ENCODE measurements at regions not wholly inside any gene's neighbourhood (a gene's known extent, or its start where the extent isn't known, plus 50 kb on each side); places are given as distances from the start of the nearest gene placed in this dataset.

- TF ChIP-seq CTCF (IDR thresholded peaks at IDR 0.05; ENCODE audit: low read length, missing control alignments) = no peak
- DNase-seq (ENCODE audit: low read depth) = no peak
- H3K4me3 ChIP-seq (replicated peaks; ENCODE audit: low read depth, low read length) = no peak overlapping the region
These were observed 215.5 kb downstream of the TRIB2 start for GRCh38 chr2:12932192-12932591.

- TF ChIP-seq CTCF (IDR thresholded peaks at IDR 0.05; ENCODE audit: low read length, missing control alignments) = no peak
- no peak overlapping the region for H3K4me3 ChIP-seq (replicated peaks; ENCODE audit: low read depth, low read length)
- no peak for DNase-seq (ENCODE audit: low read depth)
These were observed 217.5 kb downstream of the TRIB2 start for GRCh38 chr2:12934146-12934756.

- TF ChIP-seq CTCF (IDR thresholded peaks at IDR 0.05; ENCODE audit: low read length, missing control alignments) = no peak
- DNase-seq (ENCODE audit: low read depth) = no peak
These were observed 218.5 kb downstream of the TRIB2 start for GRCh38 chr2:12935222-12935621.

GRCh38 chr2:12935796-12936195 lies 219.1 kb downstream of the TRIB2 start:
- TF ChIP-seq CTCF (IDR thresholded peaks at IDR 0.05; ENCODE audit: low read length, missing control alignments) = no peak
- no peak overlapping the region for H3K4me3 ChIP-seq (replicated peaks; ENCODE audit: low read depth, low read length)
- DNase-seq (ENCODE audit: low read depth) = no peak

More at GRCh38 chr2:12935222-12935621, 218.5 kb downstream of the TRIB2 start:
- H3K4me3 ChIP-seq (replicated peaks; ENCODE audit: low read depth, low read length) = no peak overlapping the region

GRCh38 chr2:12941203-12941602 lies 224.5 kb downstream of the TRIB2 start:
- no peak for DNase-seq (ENCODE audit: low read depth)
- H3K4me3 ChIP-seq (replicated peaks; ENCODE audit: low read depth, low read length) = no peak overlapping the region
- no peak for TF ChIP-seq CTCF (IDR thresholded peaks at IDR 0.05; ENCODE audit: low read length, missing control alignments)

- peak; percentile 39 for DNase-seq (ENCODE audit: low read depth)
- no peak overlapping the region for H3K4me3 ChIP-seq (replicated peaks; ENCODE audit: low read depth, low read length)
- TF ChIP-seq CTCF (IDR thresholded peaks at IDR 0.05; ENCODE audit: low read length, missing control alignments) = no peak
These were observed 231.7 kb downstream of the TRIB2 start for GRCh38 chr2:12948231-12948960.

- DNase-seq (ENCODE audit: low read depth) = no peak
- TF ChIP-seq CTCF (IDR thresholded peaks at IDR 0.05; ENCODE audit: low read length, missing control alignments) = no peak
- no peak overlapping the region for H3K4me3 ChIP-seq (replicated peaks; ENCODE audit: low read depth, low read length)
These were observed 232.2 kb downstream of the TRIB2 start for GRCh38 chr2:12948961-12949353.
